Activated naive CD8-positive, alpha-beta T cell treated with anti-CD3 and anti-CD28 coated beads, Interleukin-2, amount 50 U/mL, for 24 hours (primary cell): ENCODE measurements at regions not wholly inside any gene's neighbourhood (a gene's known extent, or its start where the extent isn't known, plus 50 kb on each side); places are given as distances from the start of the nearest gene placed in this dataset.

ENCODE experiments used
- ATAC-seq: fragments of 150-1000 bp; cut with Tn5 transposase; one replicate; pipeline ENCODE4 v1.10.0; 2021
- DNase-seq: peaks from one replicate; pipeline ENCODE4 v3.0.0; 2021
- H3K27ac Mint-ChIP-seq: one replicate; pipeline ENCODE4 v1.8.0; 2021; ENCODE audit warnings: mild to moderate bottlenecking, mixed read lengths
- H3K27me3 Mint-ChIP-seq: one replicate; pipeline ENCODE4 v1.8.0; 2021; ENCODE audit warnings: mixed read lengths
- H3K36me3 Mint-ChIP-seq: one replicate; pipeline ENCODE4 v1.8.0; 2021; ENCODE audit warnings: low read depth, mixed read lengths
- H3K4me1 Mint-ChIP-seq: one replicate; pipeline ENCODE4 v1.8.0; 2021; ENCODE audit warnings: mixed read lengths
- H3K4me3 Mint-ChIP-seq: one replicate; pipeline ENCODE4 v1.8.0; 2021; ENCODE audit warnings: mild to moderate bottlenecking, moderate library complexity, mixed read lengths
- H3K9me3 Mint-ChIP-seq: one replicate; pipeline ENCODE4 v1.8.0; 2021; ENCODE audit warnings: mixed read lengths

DNA sequence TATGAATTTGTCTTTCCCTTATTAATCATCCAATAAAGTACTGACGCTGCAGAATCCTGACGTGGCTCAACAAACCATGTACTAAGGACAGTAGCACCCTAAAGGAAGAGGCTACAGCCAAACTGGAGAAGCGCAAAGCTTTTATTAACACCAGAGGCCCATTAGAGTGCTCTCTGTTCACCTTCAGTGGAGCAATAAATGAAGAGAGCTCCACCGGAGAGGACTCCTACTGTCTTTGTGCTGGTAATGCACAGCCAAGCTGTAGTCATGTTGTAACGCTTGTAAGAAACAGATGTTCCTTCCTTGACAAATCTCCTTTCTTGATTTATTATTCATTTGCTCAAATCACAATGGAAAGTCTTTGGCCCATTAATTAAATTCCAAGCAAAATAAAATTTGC is 220.7 kb upstream of the RRP15 start:
- DNase-seq (no peak), ATAC-seq (no peak)
- Mint-ChIP-seq H3K27ac (no peak overlapping the region), H3K4me1 (no peaks in the 10 kb centered on the region), H3K36me3 (no peaks in the 10 kb centered on the region), H3K9me3 (peaks cover 4% of the 10 kb centered on the region), H3K27me3 (no peaks in the 10 kb centered on the region), H3K4me3 (no peak overlapping the region)

- DNase-seq: no peak
- peaks cover 4% of the 10 kb centered on the region for H3K9me3 Mint-ChIP-seq
- H3K36me3 Mint-ChIP-seq: no peaks in the 10 kb centered on the region
- no peaks in the 10 kb centered on the region for H3K4me1 Mint-ChIP-seq
- H3K4me3 Mint-ChIP-seq: no peak overlapping the region
- no peaks in the 10 kb centered on the region for H3K27me3 Mint-ChIP-seq
- no peak overlapping the region for H3K27ac Mint-ChIP-seq
- no peak for ATAC-seq
Measured at GRCh38 chr1:218066332-218066731, 218.8 kb upstream of the RRP15 start.

- Mint-ChIP-seq H3K27ac (no peak overlapping the region), H3K4me3 (no peak overlapping the region), H3K36me3 (no peaks in the 10 kb centered on the region), H3K27me3 (no peaks in the 10 kb centered on the region), H3K4me1 (no peaks in the 10 kb centered on the region), H3K9me3 (peaks cover 4% of the 10 kb centered on the region)
- ATAC-seq: no peak
- DNase-seq: no peak
Measured at GRCh38 chr1:218068241-218068640, 216.9 kb upstream of the RRP15 start.

DNA sequence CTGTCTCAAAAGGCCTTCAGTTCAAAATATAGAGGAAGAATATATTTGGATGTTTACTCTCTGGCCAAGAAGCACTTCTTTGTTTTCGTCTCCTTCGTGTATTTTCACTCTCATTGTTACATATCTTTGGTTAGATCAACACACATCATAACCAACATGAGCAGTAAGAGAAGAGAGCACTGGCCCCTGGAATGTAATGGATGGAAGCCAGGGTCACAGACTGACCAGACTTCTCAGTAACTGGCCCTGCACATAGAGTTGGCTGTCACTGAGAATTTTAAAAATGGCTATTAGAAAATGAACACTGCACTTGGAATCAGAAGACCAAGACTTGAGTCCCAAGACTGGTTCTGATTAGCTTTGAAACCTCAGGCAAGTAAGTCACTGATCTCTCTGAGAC is 215.9 kb upstream of the RRP15 start:
- H3K9me3 Mint-ChIP-seq: peaks cover 2% of the 10 kb centered on the region
- no peaks in the 10 kb centered on the region for H3K4me1 Mint-ChIP-seq
- no peak for DNase-seq
- no peaks in the 10 kb centered on the region for H3K27me3 Mint-ChIP-seq
- H3K36me3 Mint-ChIP-seq: no peaks in the 10 kb centered on the region
- no peak overlapping the region for H3K27ac Mint-ChIP-seq
- ATAC-seq: no peak
- H3K4me3 Mint-ChIP-seq: no peak overlapping the region

DNA sequence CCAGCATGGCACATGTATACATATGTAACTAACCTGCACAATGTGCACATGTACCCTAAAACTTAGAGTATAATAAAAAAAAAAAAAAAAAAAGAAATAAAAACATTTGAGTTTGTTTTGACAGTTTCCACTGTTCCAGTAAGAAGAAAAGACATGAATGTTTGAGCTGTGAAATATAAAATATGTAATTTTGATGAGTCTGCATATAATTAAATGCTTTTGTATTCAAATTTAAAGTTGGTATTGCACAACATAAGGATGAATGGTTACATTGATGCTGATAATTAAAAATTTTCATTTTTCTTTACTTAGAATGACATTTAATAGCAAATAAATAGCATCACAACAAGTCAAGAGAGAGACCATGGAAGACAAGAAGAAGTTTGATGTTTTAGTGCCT is 212.0 kb upstream of the RRP15 start:
- no peak for ATAC-seq
- Mint-ChIP-seq H3K4me3 (no peak overlapping the region), H3K27me3 (no peaks in the 10 kb centered on the region), H3K4me1 (no peaks in the 10 kb centered on the region), H3K36me3 (no peaks in the 10 kb centered on the region), H3K27ac (no peak overlapping the region), H3K9me3 (no peaks in the 10 kb centered on the region)
- DNase-seq: no peak

GRCh38 chr1:218078916-218079315 is 206.2 kb upstream of the RRP15 start:
- no peak for ATAC-seq
- Mint-ChIP-seq H3K36me3 (no peaks in the 10 kb centered on the region), H3K4me3 (no peak overlapping the region), H3K27me3 (no peaks in the 10 kb centered on the region), H3K27ac (no peak overlapping the region), H3K9me3 (no peaks in the 10 kb centered on the region), H3K4me1 (no peaks in the 10 kb centered on the region)
- DNase-seq: no peak

DNA sequence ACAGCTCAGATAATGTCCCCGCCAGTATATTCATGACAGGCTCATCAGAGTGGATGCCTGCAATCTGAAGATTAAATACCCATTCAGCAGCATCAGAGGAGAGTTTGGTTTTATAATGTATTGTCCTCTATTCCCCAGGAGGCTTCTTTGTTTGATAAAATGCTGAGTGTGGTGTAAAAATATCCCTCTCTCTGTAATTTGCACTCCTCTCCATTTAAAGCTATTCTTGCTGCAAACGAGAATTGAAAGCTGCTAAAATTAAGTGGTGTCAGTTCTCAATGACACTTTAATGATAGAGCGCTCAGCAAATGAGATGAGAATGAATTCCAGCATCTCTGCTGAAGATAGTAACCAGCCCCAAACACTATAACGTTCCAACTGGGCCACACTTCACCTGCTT is 205.7 kb upstream of the RRP15 start:
- no peaks in the 10 kb centered on the region for H3K4me1 Mint-ChIP-seq
- H3K27ac Mint-ChIP-seq: no peak overlapping the region
- H3K4me3 Mint-ChIP-seq: no peak overlapping the region
- no peak for ATAC-seq
- no peaks in the 10 kb centered on the region for H3K36me3 Mint-ChIP-seq
- H3K27me3 Mint-ChIP-seq: no peaks in the 10 kb centered on the region
- no peak for DNase-seq
- H3K9me3 Mint-ChIP-seq: no peaks in the 10 kb centered on the region

GRCh38 chr1:218079820-218080219 is 205.3 kb upstream of the RRP15 start:
- Mint-ChIP-seq H3K27me3 (no peaks in the 10 kb centered on the region), H3K4me3 (no peak overlapping the region), H3K4me1 (no peaks in the 10 kb centered on the region), H3K36me3 (no peaks in the 10 kb centered on the region), H3K9me3 (no peaks in the 10 kb centered on the region), H3K27ac (no peak overlapping the region)
- ATAC-seq: no peak
- DNase-seq: no peak

DNA sequence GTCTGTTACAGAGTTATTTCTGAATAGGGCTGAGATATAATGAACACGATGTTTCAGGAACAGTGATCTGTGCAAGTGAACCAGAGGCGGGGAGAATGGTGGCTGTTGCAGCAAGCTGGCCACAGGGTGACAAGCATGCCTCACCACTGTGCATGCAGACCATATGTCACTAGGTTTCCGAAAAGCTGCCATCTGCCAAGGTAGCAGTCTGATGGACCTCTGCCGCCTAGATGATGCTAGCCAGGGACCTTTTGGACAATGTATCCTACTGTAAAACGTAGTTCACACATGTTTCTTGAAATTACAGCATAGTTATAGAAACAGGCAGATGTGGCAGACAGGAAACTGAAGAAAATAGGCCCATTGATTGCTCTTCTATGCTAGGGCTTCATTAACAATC is 204.2 kb upstream of the RRP15 start:
- Mint-ChIP-seq H3K9me3 (no peaks in the 10 kb centered on the region), H3K4me1 (no peaks in the 10 kb centered on the region), H3K27me3 (no peaks in the 10 kb centered on the region), H3K27ac (no peak overlapping the region), H3K36me3 (no peaks in the 10 kb centered on the region), H3K4me3 (no peak overlapping the region)
- DNase-seq (no peak), ATAC-seq (no peak)

DNA sequence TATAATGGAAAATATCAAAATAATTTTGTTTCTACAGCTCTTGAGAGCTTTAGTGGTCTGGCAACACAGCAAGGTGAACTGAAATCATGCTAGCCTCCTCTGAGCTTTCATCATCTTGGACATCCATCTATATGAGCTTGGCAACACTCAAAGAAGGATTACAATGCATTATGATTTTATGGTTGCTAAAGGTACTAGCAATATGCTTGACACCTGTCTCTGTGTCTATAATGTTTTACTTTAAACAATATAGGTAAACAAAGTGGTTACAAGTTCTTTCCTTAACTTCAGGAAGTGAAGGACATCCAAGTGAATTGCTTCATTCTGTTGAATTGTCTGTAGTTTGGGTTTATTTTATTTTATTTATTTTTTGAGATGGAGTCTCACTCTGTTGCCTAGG is 203.7 kb upstream of the RRP15 start:
- no peak for DNase-seq
- Mint-ChIP-seq H3K36me3 (no peaks in the 10 kb centered on the region), H3K9me3 (no peaks in the 10 kb centered on the region), H3K27me3 (no peaks in the 10 kb centered on the region), H3K27ac (no peak overlapping the region), H3K4me3 (no peak overlapping the region), H3K4me1 (no peaks in the 10 kb centered on the region)
- ATAC-seq: no peak

DNA sequence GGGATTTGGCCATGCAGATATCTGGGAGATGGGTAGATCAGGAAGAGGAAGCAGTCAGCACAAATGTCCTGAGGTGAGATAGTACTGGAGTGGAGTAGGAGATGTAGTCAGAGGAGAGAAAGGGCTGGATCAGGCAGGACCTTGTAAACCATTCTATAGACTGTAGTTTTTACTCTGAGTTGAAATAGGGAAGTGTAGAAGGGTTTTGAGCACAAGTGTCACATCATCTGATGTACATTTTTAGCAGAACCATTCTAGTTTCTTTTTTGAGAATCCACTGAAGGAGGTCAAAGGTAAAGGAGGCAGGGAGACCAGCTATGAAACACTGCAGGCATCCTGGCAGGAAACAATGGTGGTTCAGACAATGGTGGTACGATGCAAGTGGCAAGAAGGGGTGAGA is 194.6 kb upstream of the RRP15 start:
- ATAC-seq: no peak
- H3K36me3 Mint-ChIP-seq: no peaks in the 10 kb centered on the region

DNA sequence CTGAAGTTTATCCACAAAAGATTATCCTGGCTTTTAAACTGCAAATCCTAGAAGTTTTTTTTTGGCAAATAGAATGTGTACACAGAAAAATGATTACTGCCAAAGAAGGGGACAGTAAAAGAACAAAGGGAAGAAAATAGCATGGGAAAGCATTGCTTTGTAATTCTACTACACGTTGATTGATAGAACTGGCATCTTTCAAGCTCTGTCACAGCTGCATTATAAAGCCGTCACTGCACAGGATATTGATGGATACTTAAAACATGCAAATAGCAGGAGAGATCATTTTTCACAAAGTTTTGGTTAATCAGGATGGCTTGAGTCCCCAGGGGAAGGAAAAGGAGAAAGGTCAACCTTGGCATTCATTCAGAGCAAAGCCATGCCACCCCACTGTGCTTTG is 183.7 kb upstream of the RRP15 start:
- H3K27ac Mint-ChIP-seq: no peak overlapping the region
- H3K4me3 Mint-ChIP-seq: no peak overlapping the region
- ATAC-seq: no peak
- DNase-seq: no peak
- H3K4me1 Mint-ChIP-seq: no peaks in the 10 kb centered on the region
- peaks cover 14% of the 10 kb centered on the region for H3K9me3 Mint-ChIP-seq
- no peaks in the 10 kb centered on the region for H3K27me3 Mint-ChIP-seq
- H3K36me3 Mint-ChIP-seq: no peaks in the 10 kb centered on the region

More for the DNA sequence above, 194.6 kb upstream of the RRP15 start:
- Mint-ChIP-seq H3K4me1 (no peaks in the 10 kb centered on the region), H3K9me3 (no peaks in the 10 kb centered on the region), H3K27ac (no peak overlapping the region), H3K4me3 (no peak overlapping the region), H3K27me3 (no peaks in the 10 kb centered on the region)
- no peak for DNase-seq

GRCh38 chr1:218108034-218108433 is 177.1 kb upstream of the RRP15 start:
- DNase-seq: no peak
- H3K9me3 Mint-ChIP-seq: peaks cover 10% of the 10 kb centered on the region
- H3K4me1 Mint-ChIP-seq: no peaks in the 10 kb centered on the region
- H3K27me3 Mint-ChIP-seq: no peaks in the 10 kb centered on the region
- no peaks in the 10 kb centered on the region for H3K36me3 Mint-ChIP-seq
- no peak overlapping the region for H3K4me3 Mint-ChIP-seq
- H3K27ac Mint-ChIP-seq: no peak overlapping the region
- ATAC-seq: no peak

- H3K4me3 Mint-ChIP-seq: no peak overlapping the region
- H3K27me3 Mint-ChIP-seq: no peaks in the 10 kb centered on the region
- ATAC-seq (no peak), DNase-seq (no peak)
- H3K9me3 Mint-ChIP-seq: peaks cover 9% of the 10 kb centered on the region
- H3K4me1 Mint-ChIP-seq: no peaks in the 10 kb centered on the region
- H3K36me3 Mint-ChIP-seq: no peaks in the 10 kb centered on the region
- H3K27ac Mint-ChIP-seq: no peak overlapping the region
Measured at GRCh38 chr1:218112862-218113261, 172.2 kb upstream of the RRP15 start.

DNA sequence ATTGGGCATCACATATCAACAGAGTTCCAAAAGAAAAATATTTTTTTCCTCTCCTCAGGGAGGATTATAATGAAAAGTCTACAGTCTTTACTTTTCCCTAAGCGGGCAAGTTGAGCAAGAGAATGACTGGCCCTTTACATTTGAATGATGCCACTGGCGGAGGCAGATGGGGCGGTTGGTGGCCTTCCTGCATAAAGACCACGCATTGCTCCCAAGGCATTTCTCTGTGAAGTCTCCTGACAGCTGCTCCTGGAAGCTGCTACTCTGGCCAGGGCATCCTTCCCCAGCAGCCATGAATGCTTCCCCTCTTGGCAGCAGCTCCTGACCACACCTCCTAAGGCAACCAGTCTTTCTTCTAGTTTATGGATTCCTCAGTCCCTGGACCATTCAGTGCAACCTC is 161.1 kb upstream of the RRP15 start:
- no peaks in the 10 kb centered on the region for H3K9me3 Mint-ChIP-seq
- H3K36me3 Mint-ChIP-seq: no peaks in the 10 kb centered on the region
- H3K4me3 Mint-ChIP-seq: no peak overlapping the region
- no peak overlapping the region for H3K27ac Mint-ChIP-seq
- DNase-seq: no peak
- no peaks in the 10 kb centered on the region for H3K27me3 Mint-ChIP-seq
- ATAC-seq: no peak
- H3K4me1 Mint-ChIP-seq: no peaks in the 10 kb centered on the region

GRCh38 chr1:218135371-218135770 is 149.7 kb upstream of the RRP15 start:
- H3K4me3 Mint-ChIP-seq: no peak overlapping the region
- no peaks in the 10 kb centered on the region for H3K4me1 Mint-ChIP-seq
- no peak for ATAC-seq
- no peaks in the 10 kb centered on the region for H3K27me3 Mint-ChIP-seq
- no peaks in the 10 kb centered on the region for H3K36me3 Mint-ChIP-seq
- no peak overlapping the region for H3K27ac Mint-ChIP-seq
- H3K9me3 Mint-ChIP-seq: peaks cover 7% of the 10 kb centered on the region
- no peak for DNase-seq
